WTC11 (cell line): ENCODE measurements at regions not wholly inside any gene's neighbourhood (a gene's known extent, or its start where the extent isn't known, plus 50 kb on each side); places are given as distances from the start of the nearest gene placed in this dataset.

ENCODE experiments used
- IRF1 ChIP-seq: sonication (generic); formaldehyde crosslinking; IDR thresholded peaks from 2 replicates; pipeline ENCODE4 v1.8.0; 2023; ENCODE audit warnings: missing genetic modification reagents
- KAT7 ChIP-seq: sonication (generic); formaldehyde crosslinking; IDR thresholded peaks from 2 replicates; pipeline ENCODE4 v1.8.1; 2023; ENCODE audit warnings: missing genetic modification reagents, mild to moderate bottlenecking, borderline replicate concordance
- SMAD3 ChIP-seq: sonication (generic); formaldehyde crosslinking; IDR thresholded peaks from 2 replicates; pipeline ENCODE4 v1.8.0; 2022; ENCODE audit warnings: missing genetic modification reagents, mild to moderate bottlenecking, borderline replicate concordance
- SMAD4 ChIP-seq: sonication (generic); formaldehyde crosslinking; IDR thresholded peaks from 2 replicates; pipeline ENCODE4 v1.8.0; 2022; ENCODE audit warnings: mild to moderate bottlenecking, missing genetic modification reagents
- SP1 ChIP-seq: sonication (generic); formaldehyde crosslinking; conservative IDR thresholded peaks from 2 replicates; pipeline ENCODE4 v1.8.1; 2022; ENCODE audit warnings: missing genetic modification reagents
- ZBTB43 ChIP-seq: sonication (generic); formaldehyde crosslinking; IDR thresholded peaks from 2 replicates; pipeline ENCODE4 v1.8.1; 2023; ENCODE audit warnings: mild to moderate bottlenecking, missing genetic modification reagents
- ZNF423 ChIP-seq: fragments of 250-450 bp; sonication (Bioruptor Pico); IDR thresholded peaks from 2 replicates; pipeline ENCODE4 v2.1.2; 2022; ENCODE audit warnings: mild to moderate bottlenecking, moderate library complexity
- ZNF671 ChIP-seq: fragments of 250-450 bp; sonication (Bioruptor Pico); IDR thresholded peaks from 2 replicates; pipeline ENCODE4 v1.8.0; 2021; ENCODE audit warnings: mild to moderate bottlenecking
- TF ChIP-seq, protein P1 (sequence below): sonication (generic); formaldehyde crosslinking; IDR thresholded peaks from 2 replicates; pipeline ENCODE4 v1.8.1; 2023; ENCODE audit warnings: mild to moderate bottlenecking, missing genetic modification reagents, moderate library complexity
- TF ChIP-seq, protein P2 (sequence below): fragments of 200-600 bp; IDR thresholded peaks from 2 replicates; pipeline ENCODE4 v1.8.0; 2022; ENCODE audit warnings: antibody characterized with exemption
- TF ChIP-seq, protein P3 (sequence below): sonication (generic); formaldehyde crosslinking; IDR thresholded peaks from 2 replicates; pipeline ENCODE4 v1.8.0; 2023; ENCODE audit warnings: mild to moderate bottlenecking, missing genetic modification reagents
- TF ChIP-seq, protein P4 (sequence below): sonication (generic); formaldehyde crosslinking; IDR thresholded peaks from 2 replicates; pipeline ENCODE4 v1.8.1; 2022; ENCODE audit warnings: mild to moderate bottlenecking, moderate library complexity, missing genetic modification reagents
- TF ChIP-seq, protein P5 (sequence below): sonication (generic); formaldehyde crosslinking; IDR thresholded peaks from 2 replicates; pipeline ENCODE4 v1.8.0; 2022; ENCODE audit warnings: mild to moderate bottlenecking, missing genetic modification reagents
- TF ChIP-seq, protein P6 (sequence below): sonication (generic); formaldehyde crosslinking; IDR thresholded peaks from 2 replicates; pipeline ENCODE4 v1.8.0; 2022; ENCODE audit warnings: mild to moderate bottlenecking, missing genetic modification reagents

GRCh38 chr4:186934244-186934643, 210.6 kb upstream of the FAT1 start:
- no peak for TF ChIP-seq SP1 (CRISPR knock-in tag)
- TF ChIP-seq, protein P1, sequence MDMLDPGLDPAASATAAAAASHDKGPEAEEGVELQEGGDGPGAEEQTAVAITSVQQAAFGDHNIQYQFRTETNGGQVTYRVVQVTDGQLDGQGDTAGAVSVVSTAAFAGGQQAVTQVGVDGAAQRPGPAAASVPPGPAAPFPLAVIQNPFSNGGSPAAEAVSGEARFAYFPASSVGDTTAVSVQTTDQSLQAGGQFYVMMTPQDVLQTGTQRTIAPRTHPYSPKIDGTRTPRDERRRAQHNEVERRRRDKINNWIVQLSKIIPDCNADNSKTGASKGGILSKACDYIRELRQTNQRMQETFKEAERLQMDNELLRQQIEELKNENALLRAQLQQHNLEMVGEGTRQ (CRISPR knock-in tag), result no peak
- TF ChIP-seq ZBTB43 (CRISPR knock-in tag), result no peak
- TF ChIP-seq, protein P2, sequence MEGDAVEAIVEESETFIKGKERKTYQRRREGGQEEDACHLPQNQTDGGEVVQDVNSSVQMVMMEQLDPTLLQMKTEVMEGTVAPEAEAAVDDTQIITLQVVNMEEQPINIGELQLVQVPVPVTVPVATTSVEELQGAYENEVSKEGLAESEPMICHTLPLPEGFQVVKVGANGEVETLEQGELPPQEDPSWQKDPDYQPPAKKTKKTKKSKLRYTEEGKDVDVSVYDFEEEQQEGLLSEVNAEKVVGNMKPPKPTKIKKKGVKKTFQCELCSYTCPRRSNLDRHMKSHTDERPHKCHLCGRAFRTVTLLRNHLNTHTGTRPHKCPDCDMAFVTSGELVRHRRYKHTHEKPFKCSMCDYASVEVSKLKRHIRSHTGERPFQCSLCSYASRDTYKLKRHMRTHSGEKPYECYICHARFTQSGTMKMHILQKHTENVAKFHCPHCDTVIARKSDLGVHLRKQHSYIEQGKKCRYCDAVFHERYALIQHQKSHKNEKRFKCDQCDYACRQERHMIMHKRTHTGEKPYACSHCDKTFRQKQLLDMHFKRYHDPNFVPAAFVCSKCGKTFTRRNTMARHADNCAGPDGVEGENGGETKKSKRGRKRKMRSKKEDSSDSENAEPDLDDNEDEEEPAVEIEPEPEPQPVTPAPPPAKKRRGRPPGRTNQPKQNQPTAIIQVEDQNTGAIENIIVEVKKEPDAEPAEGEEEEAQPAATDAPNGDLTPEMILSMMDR, result no peak
- TF ChIP-seq SMAD4 (CRISPR knock-in tag), result no peak
- TF ChIP-seq, protein P3, sequence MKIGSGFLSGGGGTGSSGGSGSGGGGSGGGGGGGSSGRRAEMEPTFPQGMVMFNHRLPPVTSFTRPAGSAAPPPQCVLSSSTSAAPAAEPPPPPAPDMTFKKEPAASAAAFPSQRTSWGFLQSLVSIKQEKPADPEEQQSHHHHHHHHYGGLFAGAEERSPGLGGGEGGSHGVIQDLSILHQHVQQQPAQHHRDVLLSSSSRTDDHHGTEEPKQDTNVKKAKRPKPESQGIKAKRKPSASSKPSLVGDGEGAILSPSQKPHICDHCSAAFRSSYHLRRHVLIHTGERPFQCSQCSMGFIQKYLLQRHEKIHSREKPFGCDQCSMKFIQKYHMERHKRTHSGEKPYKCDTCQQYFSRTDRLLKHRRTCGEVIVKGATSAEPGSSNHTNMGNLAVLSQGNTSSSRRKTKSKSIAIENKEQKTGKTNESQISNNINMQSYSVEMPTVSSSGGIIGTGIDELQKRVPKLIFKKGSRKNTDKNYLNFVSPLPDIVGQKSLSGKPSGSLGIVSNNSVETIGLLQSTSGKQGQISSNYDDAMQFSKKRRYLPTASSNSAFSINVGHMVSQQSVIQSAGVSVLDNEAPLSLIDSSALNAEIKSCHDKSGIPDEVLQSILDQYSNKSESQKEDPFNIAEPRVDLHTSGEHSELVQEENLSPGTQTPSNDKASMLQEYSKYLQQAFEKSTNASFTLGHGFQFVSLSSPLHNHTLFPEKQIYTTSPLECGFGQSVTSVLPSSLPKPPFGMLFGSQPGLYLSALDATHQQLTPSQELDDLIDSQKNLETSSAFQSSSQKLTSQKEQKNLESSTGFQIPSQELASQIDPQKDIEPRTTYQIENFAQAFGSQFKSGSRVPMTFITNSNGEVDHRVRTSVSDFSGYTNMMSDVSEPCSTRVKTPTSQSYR (CRISPR knock-in tag), result no peak
- TF ChIP-seq, protein P4, sequence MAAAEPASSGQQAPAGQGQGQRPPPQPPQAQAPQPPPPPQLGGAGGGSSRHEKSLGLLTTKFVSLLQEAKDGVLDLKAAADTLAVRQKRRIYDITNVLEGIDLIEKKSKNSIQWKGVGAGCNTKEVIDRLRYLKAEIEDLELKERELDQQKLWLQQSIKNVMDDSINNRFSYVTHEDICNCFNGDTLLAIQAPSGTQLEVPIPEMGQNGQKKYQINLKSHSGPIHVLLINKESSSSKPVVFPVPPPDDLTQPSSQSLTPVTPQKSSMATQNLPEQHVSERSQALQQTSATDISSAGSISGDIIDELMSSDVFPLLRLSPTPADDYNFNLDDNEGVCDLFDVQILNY, result no peak
- TF ChIP-seq IRF1 (CRISPR knock-in tag), result no peak
- TF ChIP-seq, protein P5, sequence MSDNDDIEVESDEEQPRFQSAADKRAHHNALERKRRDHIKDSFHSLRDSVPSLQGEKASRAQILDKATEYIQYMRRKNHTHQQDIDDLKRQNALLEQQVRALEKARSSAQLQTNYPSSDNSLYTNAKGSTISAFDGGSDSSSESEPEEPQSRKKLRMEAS (CRISPR knock-in tag), result no peak
- no peak for TF ChIP-seq KAT7 (CRISPR knock-in tag)
- no peak for TF ChIP-seq ZNF671 (CRISPR knock-in tag)
- TF ChIP-seq, protein P6, sequence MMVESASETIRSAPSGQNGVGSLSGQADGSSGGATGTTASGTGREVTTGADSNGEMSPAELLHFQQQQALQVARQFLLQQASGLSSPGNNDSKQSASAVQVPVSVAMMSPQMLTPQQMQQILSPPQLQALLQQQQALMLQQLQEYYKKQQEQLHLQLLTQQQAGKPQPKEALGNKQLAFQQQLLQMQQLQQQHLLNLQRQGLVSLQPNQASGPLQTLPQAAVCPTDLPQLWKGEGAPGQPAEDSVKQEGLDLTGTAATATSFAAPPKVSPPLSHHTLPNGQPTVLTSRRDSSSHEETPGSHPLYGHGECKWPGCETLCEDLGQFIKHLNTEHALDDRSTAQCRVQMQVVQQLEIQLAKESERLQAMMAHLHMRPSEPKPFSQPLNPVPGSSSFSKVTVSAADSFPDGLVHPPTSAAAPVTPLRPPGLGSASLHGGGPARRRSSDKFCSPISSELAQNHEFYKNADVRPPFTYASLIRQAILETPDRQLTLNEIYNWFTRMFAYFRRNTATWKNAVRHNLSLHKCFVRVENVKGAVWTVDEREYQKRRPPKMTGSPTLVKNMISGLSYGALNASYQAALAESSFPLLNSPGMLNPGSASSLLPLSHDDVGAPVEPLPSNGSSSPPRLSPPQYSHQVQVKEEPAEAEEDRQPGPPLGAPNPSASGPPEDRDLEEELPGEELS (CRISPR knock-in tag), result no peak
- no peak for TF ChIP-seq ZNF423 (CRISPR knock-in tag)
- no peak for TF ChIP-seq SMAD3
